ENCODE measurements at regions not wholly inside any gene's neighbourhood (a gene's known extent, or its start where the extent isn't known, plus 50 kb on each side); places are given as distances from the start of the nearest gene placed in this dataset.

GRCh38 chr11:87712391-87712790, 462.9 kb downstream of the RAB38 start:
- FAIRE-seq (no peak), DNase-seq (ENCODE audit: low read depth in 1 of 2, low spot score in 2 of 2) (no peak)
- WGBS, 2 experiments (ENCODE audit: extremely low coverage in 1 of 2, insufficient coverage in 1 of 2, insufficient read length in 1 of 2, insufficient replicate concordance in 2 of 2, low coverage in 1 of 2, low lambda C conversion rate in 2 of 2, missing lambda C conversion rate in 1 of 2), result 55% methylated on average over 3 of the region's 3 CpGs; no CpG with 5 or more reads in 1 of the 2 experiments
- H2BK20ac ChIP-seq (ENCODE audit: low read length), result no peak overlapping the region
- H3K9me3 ChIP-seq (ENCODE audit: insufficient read depth in 2 of 2, low read depth in 1 of 2, low read length in 1 of 2), result no peaks in the 10 kb centered on the region
- H3K79me1 ChIP-seq (ENCODE audit: low read depth, low read length), result no peaks in the 10 kb centered on the region
- no peak overlapping the region for H3K14ac ChIP-seq (ENCODE audit: insufficient read length)
- TF ChIP-seq TBP (IDR thresholded peaks at IDR 0.05; ENCODE audit: low read depth, low read length) (no peak), SAP30 (IDR thresholded peaks at IDR 0.05; ENCODE audit: insufficient read depth, insufficient replicate concordance, low read length) (no peak), RNF2 (IDR thresholded peaks at IDR 0.05; ENCODE audit: borderline replicate concordance, low read depth, low read length, missing control alignments, poor library complexity, severe bottlenecking) (no peak), EZH2 (IDR thresholded peaks at IDR 0.05; ENCODE audit: low read depth, low read length, severe bottlenecking) (no peak), FOSL1 (IDR thresholded peaks at IDR 0.05; ENCODE audit: insufficient read depth, low read depth, low read length) (no peak), HDAC2 (IDR thresholded peaks at IDR 0.05; ENCODE audit: borderline replicate concordance in 1 of 2, low read depth in 2 of 2, low read length in 2 of 2) (no peak), ASH2L (IDR thresholded peaks at IDR 0.05; ENCODE audit: low read length) (no peak), CTCF (IDR thresholded peaks at IDR 0.05; ENCODE audit: control extremely low read depth in 1 of 3, insufficient read depth in 1 of 3, low read depth in 1 of 3, low read length in 3 of 3) (no peak)
- POLR2A ChIA-PET (ENCODE audit: partially characterized antibody), result no interaction called here
- no peak overlapping the region for H3K23ac ChIP-seq (ENCODE audit: insufficient read length)
- no peak overlapping the region for H2BK5ac ChIP-seq (ENCODE audit: low read depth, low read length)
- no peak overlapping the region for H3K18ac ChIP-seq (ENCODE audit: extremely low read depth, low read length)
- no peak overlapping the region for H2AK5ac ChIP-seq (ENCODE audit: low read depth, low read length)
- H4K91ac ChIP-seq (replicated peaks; ENCODE audit: insufficient read length, low read length), result no peak overlapping the region
- peaks cover 1 to 8% (median 4%) of the 10 kb centered on the region in 4 experiments; a peak in 4 of 7 replicates for H3K4me1 ChIP-seq (replicated peaks in 1 of 4; ENCODE audit: control insufficient read depth in 3 of 4, insufficient read depth in 4 of 4, low read length in 3 of 4)
- H2BK120ac ChIP-seq (replicated peaks; ENCODE audit: low read depth, low read length), result no peak overlapping the region
- H2AFZ ChIP-seq (ENCODE audit: low read length), result no peak overlapping the region
- no peak overlapping the region for H3K9ac ChIP-seq (replicated peaks in 1 of 4; ENCODE audit: extremely low read depth in 1 of 4, low read depth in 3 of 4, low read length in 3 of 4)
- H4K20me1 ChIP-seq (replicated peaks in 1 of 2; ENCODE audit: control insufficient read depth in 1 of 2, insufficient read depth in 2 of 2, low read length in 2 of 2), result no peaks in the 10 kb centered on the region
- H2BK12ac ChIP-seq (ENCODE audit: low read depth, low read length), result no peak overlapping the region
- no peak overlapping the region for H2BK15ac ChIP-seq (ENCODE audit: low read length)
- no peaks in the 10 kb centered on the region for H3K79me2 ChIP-seq (ENCODE audit: control insufficient read depth in 1 of 2, insufficient read depth in 2 of 2, low read length in 2 of 2)
- no peaks in the 10 kb centered on the region for H3K36me3 ChIP-seq (ENCODE audit: control insufficient read depth in 2 of 4, insufficient read depth in 4 of 4, low read length in 3 of 4)
- no peak overlapping the region for H4K8ac ChIP-seq (ENCODE audit: extremely low read depth, insufficient read depth, low read length)
- H4K5ac ChIP-seq (ENCODE audit: insufficient read length, low read depth, low read length), result no peak overlapping the region
- no peak overlapping the region for H3K56ac ChIP-seq (replicated peaks; ENCODE audit: insufficient read length, low read depth, low read length)
- H3K4me2 ChIP-seq (ENCODE audit: insufficient read depth in 1 of 2, low read depth in 2 of 2, low read length in 2 of 2), result no peak overlapping the region; a peak in 1 of 4 replicates
- H3K27ac ChIP-seq (ENCODE audit: low read depth, low read length), result no peak overlapping the region
- H3K4ac ChIP-seq (replicated peaks; ENCODE audit: insufficient read length, low read depth, low read length), result no peak overlapping the region
- H3K27me3 ChIP-seq (replicated peaks in 1 of 4; ENCODE audit: control insufficient read depth in 3 of 4, extremely low read depth in 1 of 4, insufficient read depth in 3 of 4, low read length in 3 of 4), result no peaks in the 10 kb centered on the region
- H3K23me2 ChIP-seq (ENCODE audit: low read depth, low read length), result no peaks in the 10 kb centered on the region
- CTCF ChIA-PET (ENCODE audit: partially characterized antibody), result interaction anchor here (1.2 to 2.8 kb wide), 2 partner anchors 11 to 15 kb away, joined by 4 to 15 read pairs; no protein-coding TSS in a partner anchor
- H3K4me3 ChIP-seq (ENCODE audit: extremely low read depth in 1 of 4, insufficient read depth in 2 of 4, low read depth in 3 of 4, low read length in 4 of 4), result no peak overlapping the region
